Esophagus muscularis mucosa (tissue), 4 donors: ENCODE measurements at regions not wholly inside any gene's neighbourhood (a gene's known extent, or its start where the extent isn't known, plus 50 kb on each side); places are given as distances from the start of the nearest gene placed in this dataset.

Experiments
- DNase-seq: peaks from one replicate; pipeline ENCODE4 v3.0.0-alpha.2; 2017; ENCODE audit errors: extremely low spot score
- H3K27ac ChIP-seq, 4 donors: fragments of 200-600 bp; sonication (generic); replicated peaks in 1 of 4; 1 replicate in 3 of 4; 2 replicates in 1 of 4; pipeline ENCODE4 v1.5.1; 2016 to 2019; ENCODE audit warnings: mild to moderate bottlenecking in 1 of 4
- H3K27me3 ChIP-seq, 4 donors: fragments of 200-600 bp; sonication (generic); one replicate each; pipeline versions ENCODE4 v1.5.1 to v1.6.0; 2016 to 2019
- H3K36me3 ChIP-seq, 4 donors: fragments of 200-600 bp; sonication (generic); one replicate each; pipeline ENCODE4 v1.5.1; 2016 to 2019
- H3K4me1 ChIP-seq, 4 donors: fragments of 200-600 bp; sonication (generic); one replicate each; pipeline ENCODE4 v1.5.1; 2016 to 2019
- H3K4me3 ChIP-seq, 4 donors: fragments of 200-600 bp; sonication (generic); 1 replicate in 2 of 4; 2 replicates in 2 of 4; pipeline ENCODE4 v1.5.1; 2016 to 2019; ENCODE audit warnings: mild to moderate bottlenecking in 4 of 4, moderate library complexity in 1 of 4
- H3K9me3 ChIP-seq, 4 donors: fragments of 200-600 bp; sonication (generic); 1 replicate in 3 of 4; 2 replicates in 1 of 4; pipeline ENCODE4 v1.5.1; 2016 to 2019
- CTCF ChIP-seq, 3 experiments: fragments of 200-600 bp in 2 of 3; fragments of 450-650 bp in 1 of 3; sonication (generic) in 2 of 3; IDR thresholded peaks; one replicate each; pipeline ENCODE4 v1.5.1; 2017 to 2019; ENCODE audit warnings: antibody characterized with exemption in 3 of 3, mild to moderate bottlenecking in 2 of 3, moderate library complexity in 1 of 3
- EP300 ChIP-seq: sonication (generic); formaldehyde crosslinking; IDR thresholded peaks from one replicate; pipeline ENCODE4 v1.6.1; 2017; ENCODE audit warnings: antibody characterized with exemption
- POLR2A ChIP-seq: fragments of 450-650 bp; IDR thresholded peaks from one replicate; pipeline ENCODE4 v1.6.1; 2017; ENCODE audit warnings: antibody characterized with exemption, moderate library complexity, mild to moderate bottlenecking, low read depth
- POLR2AphosphoS5 ChIP-seq, 2 donors: sonication (generic); formaldehyde crosslinking; IDR thresholded peaks; one replicate each; pipeline ENCODE4 v1.6.1; 2017; ENCODE audit warnings: antibody characterized with exemption in 2 of 2
- WGBS: methylation state at CpG from one replicate; pipeline ENCODE4 v1.1.5; 2018; 5-methylcytosine and 5-hydroxymethylcytosine counted together
- intact Hi-C: fragments of 100-400 bp; cut with DNase I; formaldehyde crosslinking; loops from one replicate; pipeline ENCODE4 v1.15.1; 2023

GRCh38 chr5:163614787-163615186 lies 109.4 kb downstream of the MAT2B start:
- TF ChIP-seq POLR2AphosphoS5 (IDR thresholded peaks at IDR 0.05), result no peak
- no peak for TF ChIP-seq POLR2A
- no peak for TF ChIP-seq CTCF (IDR thresholded peaks at IDR 0.05)
- TF ChIP-seq EP300, result no peak
- no peaks in the 10 kb centered on the region for H3K36me3 ChIP-seq
- WGBS, result 53% methylated on average over 3 of the region's 3 CpGs
- intact Hi-C loops, result no loop called here
- H3K4me3 ChIP-seq, result no peak overlapping the region
- H3K27me3 ChIP-seq, result no peaks in the 10 kb centered on the region
- H3K27ac ChIP-seq, result no peak overlapping the region
- H3K9me3 ChIP-seq, result no peaks in the 10 kb centered on the region
- H3K4me1 ChIP-seq, result no peaks in the 10 kb centered on the region
- DNase-seq, result no peak

GRCh38 chr5:163619273-163619934 lies 114.0 kb downstream of the MAT2B start:
- WGBS, result 70% methylated on average over 3 of the region's 3 CpGs
- DNase-seq, result no peak
- Histone ChIP-seq H3K4me3 (no peak overlapping the region), H3K27me3 (no peaks in the 10 kb centered on the region), H3K36me3 (no peaks in the 10 kb centered on the region), H3K4me1 (no peaks in the 10 kb centered on the region), H3K27ac (no peak overlapping the region), H3K9me3 (no peaks in the 10 kb centered on the region)
- TF ChIP-seq POLR2AphosphoS5 (IDR thresholded peaks at IDR 0.05), result no peak
- no peak for TF ChIP-seq CTCF (IDR thresholded peaks at IDR 0.05)
- no peak for TF ChIP-seq EP300
- TF ChIP-seq POLR2A, result no peak
- intact Hi-C loops, result no loop called here

GRCh38 chr5:163619951-163620350 lies 114.5 kb downstream of the MAT2B start:
- WGBS, result 78% methylated on average over 5 of the region's 5 CpGs
- H3K4me3 ChIP-seq, result no peak overlapping the region
- no peaks in the 10 kb centered on the region for H3K4me1 ChIP-seq
- no peak for DNase-seq
- no peaks in the 10 kb centered on the region for H3K27me3 ChIP-seq
- no peak overlapping the region for H3K27ac ChIP-seq
- intact Hi-C loops, result no loop called here
- no peaks in the 10 kb centered on the region for H3K9me3 ChIP-seq
- no peak for TF ChIP-seq CTCF (IDR thresholded peaks at IDR 0.05)
- no peak for TF ChIP-seq POLR2A
- TF ChIP-seq EP300, result no peak
- TF ChIP-seq POLR2AphosphoS5 (IDR thresholded peaks at IDR 0.05), result no peak
- H3K36me3 ChIP-seq, result no peaks in the 10 kb centered on the region

- H3K4me3 ChIP-seq, result no peak overlapping the region
- no peak overlapping the region for H3K27ac ChIP-seq
- DNase-seq, result no peak
- H3K4me1 ChIP-seq, result no peaks in the 10 kb centered on the region
- H3K9me3 ChIP-seq, result no peaks in the 10 kb centered on the region
- 87% methylated on average over 2 of the region's 2 CpGs for WGBS
- no peaks in the 10 kb centered on the region for H3K36me3 ChIP-seq
- TF ChIP-seq POLR2AphosphoS5 (IDR thresholded peaks at IDR 0.05) (no peak), POLR2A (no peak), EP300 (no peak)
- no peaks in the 10 kb centered on the region for H3K27me3 ChIP-seq
- intact Hi-C loops, result no loop called here
Measured at GRCh38 chr5:163622799-163623198, 117.4 kb downstream of the MAT2B start.

GRCh38 chr5:163623524-163623923 lies 118.1 kb downstream of the MAT2B start:
- 61% methylated on average over 2 of the region's 2 CpGs for WGBS
- Histone ChIP-seq H3K27me3 (no peaks in the 10 kb centered on the region), H3K4me1 (no peaks in the 10 kb centered on the region), H3K27ac (no peak overlapping the region), H3K36me3 (no peaks in the 10 kb centered on the region), H3K9me3 (no peaks in the 10 kb centered on the region), H3K4me3 (no peak overlapping the region)
- intact Hi-C loops, result no loop called here
- DNase-seq, result no peak
- TF ChIP-seq POLR2A, result no peak
- no peak for TF ChIP-seq EP300
- no peak for TF ChIP-seq CTCF (IDR thresholded peaks at IDR 0.05)
- TF ChIP-seq POLR2AphosphoS5 (IDR thresholded peaks at IDR 0.05), result no peak
